H1 (cell line): ENCODE measurements at regions not wholly inside any gene's neighbourhood (a gene's known extent, or its start where the extent isn't known, plus 50 kb on each side); places are given as distances from the start of the nearest gene placed in this dataset.

Experiments used
- CREB1 ChIP-seq: IDR thresholded peaks from 2 replicates; pipeline ENCODE4 v1.6.1; 2012; ENCODE audit warnings: inconsistent platforms
- SAP30 ChIP-seq: fragments of 300-600 bp; sonication (generic); IDR thresholded peaks from 2 replicates; pipeline ENCODE4 v1.7.1; 2012; ENCODE audit warnings: low read length, moderate library complexity, mild to moderate bottlenecking, inconsistent platforms; ENCODE audit not compliant: insufficient read depth, insufficient replicate concordance
- SIN3A ChIP-seq, 2 experiments: IDR thresholded peaks in 1 of 2; conservative IDR thresholded peaks in 1 of 2; 2 replicates each; pipeline ENCODE4 v1.6.1; 2011 to 2012; ENCODE audit warnings: low read length in 2 of 2, improper control_type of control experiment in 1 of 2, low read depth in 1 of 2, mild to moderate bottlenecking in 1 of 2
- SIRT6 ChIP-seq: IDR thresholded peaks from one replicate; pipeline ENCODE4 v1.7.1; 2012; ENCODE audit warnings: low read length, inconsistent platforms
- TAF7 ChIP-seq: optimal IDR thresholded peaks from 2 replicates; pipeline ENCODE3; 2011; ENCODE audit warnings: low read depth, mild to moderate bottlenecking, inconsistent platforms, low read length, moderate library complexity, borderline replicate concordance
- YY1 ChIP-seq: IDR thresholded peaks from 2 replicates; pipeline ENCODE4 v1.6.1; 2011; ENCODE audit warnings: low read depth, mild to moderate bottlenecking, low read length

DNA sequence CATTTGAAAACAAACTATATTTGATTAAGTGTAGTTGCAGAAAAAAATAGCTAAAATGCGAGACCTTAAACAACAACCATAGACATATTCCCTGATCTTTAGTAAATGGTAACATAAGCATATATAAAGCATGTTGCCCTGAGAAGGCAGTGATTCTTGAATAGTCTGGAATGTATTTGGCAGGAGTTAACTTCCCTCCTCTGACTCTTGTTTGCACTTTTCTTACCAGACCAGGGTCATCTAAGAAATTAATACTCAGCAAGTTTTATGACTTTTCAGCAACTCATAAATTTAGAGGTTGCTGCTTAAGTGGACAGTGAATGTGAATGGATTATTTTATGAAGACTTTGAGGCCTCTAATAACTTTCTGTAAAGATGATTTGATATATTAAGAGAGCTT, 55.3 kb upstream of the NUDT12 start (continued):
- TF ChIP-seq SAP30 (no peak), CREB1 (no peak), YY1 (no peak), SIN3A (conservative IDR thresholded peaks at IDR 0.05 in 1 of 2, IDR thresholded peaks at IDR 0.05 in 1 of 2; ENCODE audit: low read depth in 1 of 2, low read length in 2 of 2) (no peak), TAF7 (no peak), SIRT6 (no peak)
